ENCODE measurements at regions not wholly inside any gene's neighbourhood (a gene's known extent, or its start where the extent isn't known, plus 50 kb on each side); places are given as distances from the start of the nearest gene placed in this dataset.
"Not testable (repeated sequence)": the region's sequence is repeated elsewhere in the genome, so short reads cannot be mapped to it uniquely, and the experiment has no call there.

DNA sequence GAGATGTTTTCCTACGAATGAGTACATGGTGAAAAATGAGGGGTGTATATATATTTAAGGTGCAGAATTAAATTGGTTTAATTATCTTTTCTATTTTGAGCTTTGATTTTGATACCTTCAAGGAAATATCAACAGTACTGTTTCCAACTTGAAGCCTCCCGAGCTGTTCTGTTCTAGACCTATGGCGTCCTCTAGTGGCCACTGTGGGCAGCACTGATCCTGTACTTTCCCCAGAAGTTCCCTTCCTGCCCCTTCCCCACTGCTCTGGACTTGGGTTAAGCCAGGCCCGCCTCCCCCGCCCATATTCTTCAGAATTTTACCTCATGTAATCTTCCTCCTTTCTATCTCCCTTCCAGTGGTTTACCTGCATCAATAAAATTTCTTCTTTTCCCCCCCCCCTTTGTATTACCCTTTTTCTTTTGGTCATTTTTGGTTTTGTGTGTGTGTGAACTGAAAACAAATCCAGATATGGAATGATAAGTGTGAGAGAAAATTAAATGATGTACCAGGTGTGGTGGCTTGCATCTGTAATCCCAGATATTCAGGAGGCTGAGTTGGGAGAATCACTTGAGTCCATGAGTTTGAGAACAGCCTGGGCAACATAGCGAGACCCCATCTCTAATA, 1643.5 kb downstream of the TP53TG3F start:
- intact Hi-C loops (cut with DNase I, micrococcal nuclease), result no loop called here
- DNase-seq (no peak), ATAC-seq (no peak)

DNA sequence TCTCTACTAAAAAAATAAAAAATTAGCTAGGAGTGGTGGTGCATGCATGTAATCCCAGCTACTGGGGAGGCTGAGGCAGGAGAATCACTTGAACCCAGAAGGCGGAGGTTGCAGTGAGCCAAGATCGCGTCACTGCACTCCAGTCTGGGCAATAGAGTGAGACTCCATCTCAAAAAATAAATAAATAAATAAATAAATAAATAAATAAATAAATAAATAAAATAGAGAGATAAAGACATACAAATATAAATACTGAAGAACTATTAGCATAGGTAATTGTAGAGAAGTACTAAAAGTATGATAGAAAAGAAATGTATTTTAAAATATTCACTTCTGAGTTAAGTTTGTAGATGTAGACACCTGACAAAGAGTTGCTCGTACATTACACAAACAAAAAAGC, 1652.4 kb downstream of the TP53TG3F start:
- ATAC-seq; DNase-seq; intact Hi-C loops (cut with DNase I, micrococcal nuclease): not testable (repeated sequence)

DNA sequence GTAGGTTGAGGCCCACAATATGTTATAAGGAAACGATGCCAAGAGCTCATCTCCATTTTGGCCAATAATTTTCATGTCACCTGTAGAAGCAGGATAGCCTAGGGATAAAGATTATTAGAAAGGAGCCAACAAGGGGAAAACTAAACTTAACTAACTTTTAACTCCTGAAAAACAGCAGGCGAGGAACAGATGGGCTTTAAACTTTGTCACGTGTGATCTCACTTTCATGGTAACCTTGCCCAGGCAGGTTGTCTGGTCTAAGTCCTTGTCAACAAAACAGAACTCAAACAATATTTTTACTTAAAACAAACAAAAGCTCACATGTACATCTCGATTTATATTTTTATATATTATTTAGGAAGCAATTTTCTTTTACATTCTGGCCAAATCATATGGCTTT, 1672.0 kb downstream of the TP53TG3F start:
- no peak for DNase-seq
- intact Hi-C loops (cut with DNase I, micrococcal nuclease), result no loop called here

DNA sequence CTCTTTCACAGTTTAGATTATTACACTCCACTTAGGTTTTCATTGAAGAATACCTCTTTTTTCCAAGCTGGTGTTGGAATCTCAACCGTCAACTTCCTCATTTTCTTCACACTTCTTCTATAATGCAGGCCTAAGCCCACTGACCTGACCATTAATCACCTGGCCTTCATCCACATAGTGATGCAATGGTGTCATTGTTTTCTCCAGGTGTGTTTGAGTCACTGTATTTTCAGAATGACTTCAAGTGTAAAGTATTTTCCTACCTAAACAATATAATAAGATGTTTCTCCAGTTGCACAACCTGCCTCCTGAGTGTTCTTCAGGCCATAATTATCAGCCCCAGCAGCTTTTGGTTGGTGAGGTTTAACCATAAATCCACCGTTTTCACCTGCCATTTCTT, 1675.1 kb downstream of the TP53TG3F start:
- no peak for ATAC-seq
- intact Hi-C loops (cut with DNase I, micrococcal nuclease), result no loop called here
- DNase-seq, result no peak

More for the DNA sequence above, 1672.0 kb downstream of the TP53TG3F start:
- ATAC-seq, result no peak

DNA sequence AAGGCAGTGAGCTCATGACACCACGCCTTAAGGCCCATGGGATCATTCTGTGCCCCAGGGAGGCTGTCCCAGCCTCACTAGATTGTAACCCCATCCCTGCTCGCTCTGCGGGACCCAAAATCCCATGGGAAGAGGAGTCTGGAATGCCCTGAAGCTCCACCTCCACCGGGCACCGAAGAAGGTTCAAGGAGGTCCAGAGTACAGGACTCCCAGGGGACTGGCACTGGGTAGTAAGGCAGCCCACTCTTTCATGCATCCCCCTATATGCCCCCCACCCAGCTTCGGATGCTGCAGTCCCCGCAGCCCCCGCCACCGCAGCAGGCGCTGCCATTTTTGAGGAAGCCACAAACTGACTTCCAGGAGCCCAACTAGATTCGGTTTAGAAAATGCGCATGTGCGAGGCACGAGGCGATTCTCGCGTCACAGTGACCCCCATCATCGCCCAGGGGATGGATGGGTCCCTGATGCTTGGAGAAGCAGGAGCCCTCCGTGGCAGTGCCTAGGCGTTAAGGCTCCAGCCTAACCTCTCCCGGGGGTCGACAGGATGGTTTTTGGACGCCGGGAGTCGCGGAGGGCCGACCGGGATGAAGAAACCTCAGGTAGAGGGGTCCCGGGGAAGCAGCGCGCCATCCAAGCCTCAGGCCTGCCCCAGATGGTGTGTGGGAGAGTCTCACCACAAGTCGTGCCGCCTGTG, 1681.0 kb downstream of the TP53TG3F start:
- intact Hi-C loops (cut with DNase I, micrococcal nuclease), result no loop called here
- DNase-seq (no peak), ATAC-seq (no peak)

DNA sequence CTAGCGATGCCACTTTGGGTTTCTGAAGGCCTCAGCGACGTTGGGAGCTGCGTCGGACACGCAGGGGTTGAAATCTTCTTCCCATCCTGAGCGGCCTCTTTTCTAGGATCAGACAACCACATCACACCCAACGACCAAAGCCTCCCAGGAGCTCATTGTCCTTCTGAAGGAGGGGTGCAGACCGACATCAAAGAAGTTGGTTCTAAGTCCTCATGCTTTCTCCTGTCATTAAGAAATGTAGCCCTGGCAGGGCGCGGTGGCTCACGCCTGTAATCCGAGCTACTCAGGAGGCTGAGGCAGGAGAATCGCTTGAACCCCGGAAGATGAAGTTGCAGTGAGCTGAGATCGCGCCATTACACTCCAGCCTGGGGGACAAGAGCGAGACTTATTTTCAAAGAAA, 1681.9 kb downstream of the TP53TG3F start:
- DNase-seq (no peak), ATAC-seq (no peak)
- intact Hi-C loops (cut with DNase I, micrococcal nuclease), result no loop called here

DNA sequence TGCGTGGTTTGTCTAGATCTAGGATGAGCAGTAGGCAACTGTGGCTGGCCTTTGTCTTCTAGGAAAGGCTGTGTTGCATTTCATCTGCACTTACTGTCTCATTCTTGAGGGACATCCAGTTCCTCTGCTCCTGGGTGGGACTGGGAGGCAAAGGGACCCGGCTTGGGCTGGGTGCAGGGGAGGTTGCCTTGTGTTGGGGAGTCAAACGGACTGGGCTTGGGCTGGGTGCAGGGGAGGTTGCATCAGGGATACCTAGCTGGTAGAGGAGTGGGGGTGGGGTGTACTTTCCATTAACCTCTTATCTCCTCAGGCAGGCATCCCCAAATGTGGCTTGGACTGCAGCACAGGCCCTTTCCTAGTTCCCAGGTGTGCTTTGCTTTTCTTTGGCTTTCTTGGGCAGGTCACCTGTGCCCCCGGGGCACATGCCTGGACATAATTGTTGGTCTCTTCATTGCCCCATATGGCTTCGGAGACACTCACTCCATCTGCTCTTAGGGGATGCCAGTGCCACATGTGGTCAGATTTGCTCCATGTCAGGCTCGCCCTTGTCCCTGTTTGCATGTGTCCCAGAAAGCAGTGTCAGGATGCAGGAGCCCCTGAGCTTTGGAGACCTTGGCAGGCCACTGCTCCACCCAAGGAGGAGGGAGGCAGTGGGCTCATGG, 1682.9 kb downstream of the TP53TG3F start:
- ATAC-seq (no peak), DNase-seq (no peak)
- intact Hi-C loops (cut with DNase I, micrococcal nuclease), result no loop called here

DNA sequence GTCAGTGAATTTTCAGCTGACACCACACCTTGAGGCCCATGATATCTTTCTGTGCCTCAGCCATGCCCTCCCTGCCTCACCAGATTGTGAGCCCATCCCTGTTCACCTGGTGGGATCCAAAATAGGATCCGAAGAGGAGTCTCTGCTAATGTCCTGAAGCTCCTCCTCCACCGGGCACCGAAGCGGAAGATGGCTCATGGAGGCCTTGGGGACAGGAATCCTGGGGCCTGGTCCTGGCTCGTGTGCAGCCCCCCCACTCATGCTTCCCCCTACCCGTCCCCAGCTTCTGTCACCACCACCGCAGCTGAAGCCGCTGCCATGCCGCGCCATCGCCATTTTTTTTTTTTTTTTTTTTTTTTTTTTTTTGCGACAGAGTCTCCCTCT, 1683.4 kb downstream of the TP53TG3F start:
- ATAC-seq (no peak), DNase-seq (no peak)
- intact Hi-C loops (cut with DNase I, micrococcal nuclease), result no loop called here

DNA sequence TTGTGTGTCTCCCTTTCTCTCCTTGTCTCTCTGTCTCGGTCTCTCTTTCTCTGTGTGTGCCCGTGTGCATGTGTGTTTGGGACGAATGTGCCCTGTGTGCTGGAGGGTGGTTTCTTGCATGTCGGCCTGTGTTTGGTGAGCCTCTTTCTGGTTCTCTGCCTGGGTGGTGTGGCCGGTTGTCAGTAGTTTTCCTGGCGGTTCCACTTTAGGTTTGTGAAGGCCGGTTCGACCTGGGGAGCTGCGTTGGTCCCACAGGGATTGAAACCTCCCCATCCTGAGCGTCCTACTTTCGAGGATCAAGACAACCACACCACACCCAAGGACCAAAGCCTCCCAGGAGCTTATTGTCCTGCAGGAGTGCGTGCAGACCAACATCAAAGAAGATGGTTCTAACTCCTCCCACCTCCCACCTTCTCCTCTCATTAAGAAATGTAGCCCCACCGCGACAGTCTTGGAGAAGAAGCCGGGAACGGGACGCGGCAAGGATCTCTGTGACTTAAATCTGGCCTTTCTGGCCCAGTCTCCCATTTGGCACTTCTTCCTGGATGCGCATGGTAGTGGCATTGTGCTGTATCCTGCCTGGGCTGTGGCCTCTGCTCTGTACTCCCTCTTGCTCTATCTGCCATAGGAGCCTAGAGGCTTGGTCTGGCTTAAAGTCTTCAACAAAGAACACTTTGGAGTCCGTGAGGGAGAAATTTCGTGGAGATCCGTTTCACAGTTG, 1685.0 kb downstream of the TP53TG3F start:
- DNase-seq (no peak), ATAC-seq (no peak)
- intact Hi-C loops (cut with DNase I, micrococcal nuclease), result no loop called here

DNA sequence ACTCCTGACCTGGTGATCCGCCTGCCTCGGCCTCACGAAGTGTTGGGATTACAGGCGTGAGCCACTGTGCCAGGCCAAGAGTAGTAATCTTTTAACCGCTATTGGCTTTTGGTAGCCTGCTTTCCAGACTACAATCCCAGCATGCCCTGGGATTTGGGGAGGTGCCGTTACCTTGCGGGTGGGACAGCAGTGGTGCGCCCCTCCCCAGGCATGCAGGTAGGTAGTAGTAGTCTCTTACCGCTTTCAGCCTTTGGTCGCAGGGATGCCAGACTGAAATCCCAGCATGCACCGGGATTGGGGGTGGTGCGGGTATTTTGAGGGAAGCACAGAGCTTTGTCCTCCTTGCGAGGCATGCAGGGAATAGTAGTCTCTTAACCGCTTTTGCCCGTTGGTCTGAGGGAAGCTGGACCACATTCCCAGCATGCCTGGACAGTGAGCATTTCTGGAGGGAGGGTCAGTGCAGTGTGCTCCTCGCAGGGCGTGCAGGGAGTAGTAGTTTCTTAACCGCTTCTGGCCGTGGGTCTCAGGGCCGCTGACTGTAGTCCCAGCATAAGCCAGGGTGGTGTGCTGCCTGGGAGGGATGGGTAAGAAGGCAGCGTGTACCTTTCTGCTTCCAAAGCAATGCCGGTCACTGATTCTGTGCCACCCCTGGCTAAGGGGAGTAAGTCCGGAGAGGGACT, 1686.8 kb downstream of the TP53TG3F start:
- intact Hi-C loops (cut with DNase I, micrococcal nuclease), result no loop called here
- DNase-seq (no peak), ATAC-seq (no peak)

DNA sequence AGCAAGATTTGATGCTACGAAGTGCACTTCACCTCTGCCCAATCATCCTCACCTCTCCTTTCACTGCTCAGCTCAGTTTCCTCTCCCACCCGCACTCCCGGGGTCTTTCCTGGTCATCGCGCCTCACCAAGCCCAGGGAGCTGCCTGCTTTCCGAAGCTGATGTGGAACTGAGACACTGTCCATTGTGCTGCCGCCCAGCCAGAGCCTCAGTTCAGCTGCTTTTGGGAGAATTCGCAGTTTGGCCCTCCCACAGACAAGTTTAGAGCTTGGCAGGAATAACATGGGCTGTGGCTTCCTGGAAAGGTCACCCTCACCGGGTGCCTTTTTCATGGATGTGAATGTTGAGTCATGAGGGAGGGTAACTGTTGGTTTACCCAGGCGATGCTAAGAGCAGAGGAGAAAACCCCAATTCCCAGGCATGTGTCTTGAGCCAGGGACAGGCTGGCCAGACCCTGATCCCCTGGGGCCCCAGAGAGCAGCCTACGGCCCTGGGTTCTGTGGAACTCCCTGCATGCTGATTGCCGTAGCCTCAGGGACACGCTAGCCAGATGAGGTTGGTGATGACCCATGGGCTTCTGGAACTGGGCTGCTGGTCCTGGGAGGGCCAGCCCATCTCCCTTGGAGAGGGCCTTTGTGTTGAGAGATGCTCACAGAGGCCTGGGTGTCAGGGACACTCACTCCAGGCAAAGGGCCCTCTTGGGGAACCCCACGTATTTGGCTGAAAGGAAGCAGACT, 1687.5 kb downstream of the TP53TG3F start:
- intact Hi-C loops (cut with DNase I, micrococcal nuclease), result no loop called here
- ATAC-seq (no peak), DNase-seq (no peak)

DNA sequence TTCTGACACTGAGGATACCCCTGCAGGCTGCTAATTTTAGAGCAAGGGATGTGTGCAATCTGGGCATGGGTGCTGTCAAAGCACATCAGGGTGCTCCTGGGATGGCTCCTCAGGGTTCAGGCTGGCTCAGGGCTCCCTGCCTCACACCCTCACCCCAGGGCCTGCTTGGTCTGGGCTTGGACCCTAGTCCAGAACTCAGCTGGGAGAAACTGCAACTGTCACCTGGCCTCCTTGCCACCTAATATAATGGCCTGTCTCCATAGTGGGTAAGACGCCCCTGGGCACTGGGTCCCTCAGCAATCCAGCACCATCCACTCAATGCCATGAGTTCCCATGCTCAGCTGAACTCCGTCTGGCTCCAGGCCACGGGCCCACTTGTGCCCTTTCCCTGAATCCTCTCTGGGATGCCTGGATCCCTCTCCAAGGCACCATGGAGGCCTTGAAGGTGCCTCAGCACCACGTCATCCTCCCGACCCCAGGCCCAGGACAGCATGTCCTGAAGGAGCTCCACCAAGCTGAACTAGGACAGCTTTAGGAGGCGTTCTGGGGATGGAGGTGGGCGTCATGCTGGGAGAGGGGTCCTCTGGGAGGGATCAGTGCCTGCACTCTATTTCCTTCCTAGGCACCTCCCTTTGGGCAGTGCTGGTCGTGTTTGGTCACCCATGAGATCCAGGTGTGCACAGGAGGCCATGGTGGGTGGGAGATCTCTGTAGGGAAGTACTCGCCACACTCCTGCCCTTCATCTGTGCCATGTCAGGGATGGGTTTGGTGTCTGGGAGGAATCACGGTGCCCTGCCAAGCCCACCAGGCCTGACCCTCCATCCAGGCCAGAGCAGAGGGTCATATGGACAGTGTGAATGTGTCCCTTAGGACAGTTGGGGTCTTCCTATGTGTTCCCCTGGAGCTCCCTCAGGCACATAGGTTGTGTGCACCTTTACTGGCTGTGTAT, 1688.4 kb downstream of the TP53TG3F start:
- ATAC-seq (no peak), DNase-seq (no peak)
- intact Hi-C loops (cut with DNase I, micrococcal nuclease), result no loop called here

DNA sequence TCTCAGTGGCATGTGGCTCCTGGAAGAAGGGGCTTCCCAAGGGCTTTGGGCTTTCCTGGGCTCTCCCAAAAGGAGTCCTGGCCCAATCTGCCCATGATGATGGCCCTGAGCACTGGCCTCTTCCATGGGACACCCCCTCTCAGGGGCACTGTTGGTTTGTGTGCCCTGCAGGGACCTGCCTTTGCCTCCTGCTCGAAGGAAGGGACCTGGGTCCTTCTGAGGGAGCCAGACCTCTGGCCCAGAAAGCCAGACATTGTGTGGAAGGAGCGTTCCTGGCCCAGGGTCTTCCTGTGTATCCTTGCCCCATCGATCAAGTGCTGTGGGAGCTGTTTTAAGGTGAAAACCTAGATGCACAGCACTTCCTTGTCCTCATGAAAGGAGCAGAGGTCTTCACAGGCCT, 1689.3 kb downstream of the TP53TG3F start:
- DNase-seq (no peak), ATAC-seq (no peak)
- intact Hi-C loops (cut with DNase I, micrococcal nuclease), result no loop called here

DNA sequence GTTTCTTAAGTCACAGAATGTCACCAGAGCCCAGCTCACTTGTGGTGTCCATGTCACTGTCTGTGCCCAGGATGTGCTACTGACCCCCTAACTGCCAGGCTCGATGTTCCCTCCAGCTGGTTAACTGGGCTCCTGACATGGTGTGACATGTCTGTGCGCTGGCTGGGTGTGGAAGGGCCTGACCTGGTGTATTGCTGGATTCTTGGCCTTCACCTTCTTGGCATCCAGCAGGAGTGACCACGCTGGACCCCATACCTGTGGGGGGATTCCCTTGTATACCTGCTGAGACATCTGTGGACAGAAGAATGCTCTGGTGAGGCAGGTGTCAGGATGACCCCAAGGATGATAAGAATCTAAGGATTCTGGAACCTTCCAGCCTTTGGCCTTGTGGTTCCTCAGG, 1690.1 kb downstream of the TP53TG3F start:
- DNase-seq (no peak), ATAC-seq (no peak)
- intact Hi-C loops (cut with DNase I, micrococcal nuclease), result no loop called here

DNA sequence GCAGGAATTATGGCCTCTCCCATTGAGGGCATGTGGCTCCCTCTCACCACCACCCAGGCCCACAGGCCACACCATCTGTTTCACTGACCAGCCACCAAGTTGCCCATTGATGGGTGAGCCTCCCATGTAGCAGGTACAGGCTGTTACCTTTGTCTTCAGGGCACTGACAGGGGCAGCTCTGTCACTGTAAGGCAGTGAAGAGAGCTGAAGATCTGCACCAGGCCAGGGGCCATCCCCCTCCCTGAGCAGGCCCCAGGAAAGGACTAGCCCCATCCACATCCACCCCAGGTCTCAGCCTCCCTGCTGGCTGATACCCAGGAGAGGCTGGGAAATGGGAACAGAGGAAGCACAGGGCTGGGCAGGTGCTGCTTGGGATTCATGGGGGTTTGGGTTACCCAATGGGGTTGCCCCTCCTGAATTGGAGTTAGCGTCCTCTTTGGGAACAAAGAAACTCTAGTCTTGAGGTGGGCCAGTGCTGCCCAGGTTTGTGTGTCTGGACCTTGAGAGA, 1691.4 kb downstream of the TP53TG3F start:
- DNase-seq, result no peak
- intact Hi-C loops (cut with DNase I, micrococcal nuclease), result no loop called here
- ATAC-seq, result no peak

DNA sequence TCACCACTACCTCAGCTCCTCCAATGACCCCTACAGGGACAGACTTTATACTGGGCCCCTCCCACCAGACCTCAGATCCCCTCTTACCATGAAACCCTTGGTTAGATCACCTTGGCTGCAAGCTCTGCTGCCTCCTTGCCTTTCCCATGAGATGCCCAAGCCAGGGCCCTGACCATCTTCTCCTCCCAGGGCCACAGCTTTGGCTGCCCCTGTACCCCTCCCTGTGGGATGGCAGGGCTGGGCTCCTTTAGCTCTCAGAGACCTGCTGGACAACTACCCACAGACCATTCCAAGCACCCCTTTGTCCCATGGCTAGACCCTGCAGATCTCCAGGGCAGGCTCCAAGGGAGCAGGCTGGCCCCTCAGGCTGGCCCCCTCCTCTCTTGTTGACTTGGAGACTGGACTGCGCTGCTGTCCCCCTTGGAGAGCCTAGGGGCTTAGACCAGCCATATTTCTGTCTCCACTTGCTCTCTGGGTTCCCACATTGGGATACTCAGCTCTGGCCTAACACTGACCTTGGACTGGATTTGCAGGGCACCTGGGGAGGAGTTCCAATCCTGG, 1692.7 kb downstream of the TP53TG3F start:
- intact Hi-C loops (cut with DNase I, micrococcal nuclease), result no loop called here
- DNase-seq (no peak), ATAC-seq (no peak)

DNA sequence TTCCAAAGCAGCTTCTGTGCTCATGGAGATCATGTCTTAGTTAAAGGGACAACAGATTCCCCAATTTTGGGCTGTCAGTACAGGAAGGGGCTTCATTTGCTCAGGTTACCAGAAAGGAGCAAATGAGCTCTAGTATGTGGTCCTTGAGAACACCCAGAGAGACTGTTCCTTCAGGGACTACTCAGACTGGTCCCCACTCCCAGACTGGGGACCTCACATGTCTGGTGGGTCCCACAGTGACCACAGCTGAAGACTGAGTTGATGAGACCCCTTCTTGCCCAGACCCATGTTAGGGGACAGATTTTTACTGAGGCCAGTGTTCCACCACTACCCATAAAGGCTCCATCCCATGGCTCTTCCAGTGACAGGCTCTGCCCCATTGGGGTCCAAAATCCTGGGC, 1695.2 kb downstream of the TP53TG3F start:
- DNase-seq, result no peak
- ATAC-seq, result no peak
- intact Hi-C loops (cut with DNase I, micrococcal nuclease), result no loop called here
